ENCODE measurements at regions not wholly inside any gene's neighbourhood (a gene's known extent, or its start where the extent isn't known, plus 50 kb on each side); places are given as distances from the start of the nearest gene placed in this dataset.
"Not testable (repeated sequence)": the region's sequence is repeated elsewhere in the genome, so short reads cannot be mapped to it uniquely, and the experiment has no call there.

- Mint-ChIP-seq H3K4me3 (no peak overlapping the region), H3K27ac (no peak overlapping the region), H3K4me1 (no peaks in the 10 kb centered on the region), H3K27me3 (no peaks in the 10 kb centered on the region), H3K36me3 (ENCODE audit: low read depth) (no peaks in the 10 kb centered on the region), H3K9me3 (no peaks in the 10 kb centered on the region)
- no peak for ATAC-seq (replicated peaks)
Measured at GRCh38 chrX:73916931-73917667, 64.6 kb upstream of the XIST start.

DNA sequence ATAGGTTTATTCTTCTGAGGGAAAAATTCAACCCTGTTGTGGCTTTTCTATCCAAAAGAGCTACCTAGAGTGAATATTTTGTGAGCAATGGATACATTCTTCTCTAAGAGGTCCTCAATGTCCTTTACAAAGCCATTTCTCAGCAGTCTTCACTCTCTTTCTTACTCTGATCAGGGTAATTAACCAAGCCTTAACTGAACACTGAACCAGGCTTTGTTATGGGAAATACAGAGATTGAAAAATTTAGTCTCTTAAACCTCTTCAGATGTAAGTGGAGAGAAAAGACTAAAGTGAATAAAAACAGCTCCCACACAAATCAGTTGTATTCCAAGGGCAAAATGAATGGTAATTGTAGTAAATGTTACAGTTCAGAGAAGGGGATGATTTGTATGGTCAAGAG, 64.0 kb upstream of the XIST start:
- no peaks in the 10 kb centered on the region for H3K4me1 Mint-ChIP-seq
- H3K27me3 Mint-ChIP-seq, result no peaks in the 10 kb centered on the region
- H3K4me3 Mint-ChIP-seq, result no peak overlapping the region
- no peak for ATAC-seq (replicated peaks)
- no peaks in the 10 kb centered on the region for H3K9me3 Mint-ChIP-seq
- H3K27ac Mint-ChIP-seq, result no peak overlapping the region
- no peaks in the 10 kb centered on the region for H3K36me3 Mint-ChIP-seq (ENCODE audit: low read depth)

GRCh38 chrX:73914792-73915191, 62.3 kb upstream of the XIST start:
- not testable (repeated sequence) for H3K4me3 Mint-ChIP-seq; H3K4me1 Mint-ChIP-seq; ATAC-seq (replicated peaks); H3K36me3 Mint-ChIP-seq (ENCODE audit: low read depth); H3K27me3 Mint-ChIP-seq; H3K27ac Mint-ChIP-seq; H3K9me3 Mint-ChIP-seq

GRCh38 chrX:73913580-73913979, 61.1 kb upstream of the XIST start:
- ATAC-seq (replicated peaks), result no peak
- H3K27me3 Mint-ChIP-seq, result no peaks in the 10 kb centered on the region
- no peaks in the 10 kb centered on the region for H3K4me1 Mint-ChIP-seq
- no peak overlapping the region for H3K4me3 Mint-ChIP-seq
- H3K27ac Mint-ChIP-seq, result no peak overlapping the region
- no peaks in the 10 kb centered on the region for H3K36me3 Mint-ChIP-seq (ENCODE audit: low read depth)
- H3K9me3 Mint-ChIP-seq, result no peaks in the 10 kb centered on the region

DNA sequence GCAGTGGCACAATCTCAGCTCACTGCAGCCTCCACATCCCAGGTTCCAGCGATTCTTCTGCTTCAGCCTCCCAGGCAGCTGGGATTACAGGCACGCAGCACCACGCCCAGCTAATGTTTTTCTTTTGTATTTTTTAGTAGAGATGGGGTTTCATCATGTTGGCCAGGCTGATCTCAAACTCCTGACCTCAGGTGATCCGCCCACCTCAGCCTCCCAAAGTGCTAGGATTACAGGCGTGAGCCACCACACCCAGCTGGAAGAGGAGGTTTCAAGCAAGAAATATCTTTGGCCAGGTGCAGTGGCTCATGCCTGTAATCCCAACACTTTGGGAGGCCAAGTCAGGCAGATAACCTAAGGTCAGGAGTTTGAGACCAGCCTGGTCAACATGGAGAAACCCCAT, 59.4 kb upstream of the XIST start:
- not testable (repeated sequence) for H3K9me3 Mint-ChIP-seq; H3K4me1 Mint-ChIP-seq; H3K27me3 Mint-ChIP-seq; H3K36me3 Mint-ChIP-seq (ENCODE audit: low read depth); ATAC-seq (replicated peaks); H3K27ac Mint-ChIP-seq; H3K4me3 Mint-ChIP-seq

DNA sequence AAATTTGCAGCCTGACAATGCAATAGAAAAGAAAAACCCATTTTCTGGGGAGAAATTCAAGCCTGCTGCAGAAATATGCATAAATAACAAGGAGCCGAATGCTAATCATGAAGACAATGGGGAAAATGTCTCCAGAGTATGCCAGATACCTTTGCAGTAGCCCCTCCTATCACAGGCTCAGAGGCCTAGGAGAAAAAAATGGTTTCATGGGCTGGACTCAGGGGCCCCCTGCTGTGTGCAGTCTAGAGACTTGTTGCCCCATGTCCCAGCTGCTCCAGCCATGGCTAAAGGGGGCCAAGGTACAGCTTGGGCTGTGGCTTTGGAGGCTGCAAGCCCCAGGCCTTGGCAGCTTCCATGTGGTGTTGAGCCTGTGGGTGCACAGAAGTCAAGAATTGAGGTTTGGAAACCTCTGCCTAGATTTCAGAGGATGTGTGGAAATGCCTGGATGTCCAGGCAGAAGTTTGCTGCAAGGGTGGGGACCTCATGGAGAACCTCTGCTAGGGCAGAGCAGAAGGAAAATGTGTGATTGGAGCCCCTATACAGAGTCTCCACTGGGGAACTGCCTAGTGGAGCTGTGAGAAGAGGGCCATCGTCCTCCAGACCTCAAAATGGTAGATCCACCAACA, 53.3 kb upstream of the XIST start:
- not testable (repeated sequence) for H3K4me3 Mint-ChIP-seq; ATAC-seq (replicated peaks); H3K36me3 Mint-ChIP-seq (ENCODE audit: low read depth); H3K4me1 Mint-ChIP-seq; H3K27ac Mint-ChIP-seq; H3K27me3 Mint-ChIP-seq; H3K9me3 Mint-ChIP-seq

GRCh38 chrX:73903941-73904340, 51.4 kb upstream of the XIST start:
- no peak for ATAC-seq (replicated peaks)
- Mint-ChIP-seq H3K36me3 (ENCODE audit: low read depth) (no peaks in the 10 kb centered on the region), H3K27me3 (no peaks in the 10 kb centered on the region), H3K4me1 (no peaks in the 10 kb centered on the region), H3K4me3 (no peak overlapping the region), H3K27ac (no peak overlapping the region), H3K9me3 (peaks cover 7% of the 10 kb centered on the region)
